ENCODE measurements at regions not wholly inside any gene's neighbourhood (a gene's known extent, or its start where the extent isn't known, plus 50 kb on each side); places are given as distances from the start of the nearest gene placed in this dataset.

DNA sequence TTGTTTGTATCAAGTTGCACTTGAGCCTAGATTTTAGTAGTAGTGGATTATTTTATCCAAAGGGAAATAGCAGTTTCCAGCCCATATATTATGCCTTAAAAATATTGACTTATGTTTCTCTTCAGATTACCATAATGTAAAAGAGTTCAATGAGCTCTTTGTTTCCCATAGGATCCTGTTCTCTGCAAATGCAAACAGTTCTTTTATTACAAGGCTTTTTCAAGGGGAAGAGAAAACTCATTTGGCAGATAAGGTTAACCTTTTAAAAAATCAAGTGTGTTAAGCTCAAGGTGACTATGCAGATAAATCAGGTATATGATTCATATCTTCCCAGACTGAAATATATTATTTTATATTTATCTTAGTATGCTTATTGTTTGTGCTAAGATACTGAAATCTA, 961.2 kb upstream of the SPRY2 start:
- no peak overlapping the region for H2BK5ac ChIP-seq (ENCODE audit: low read depth, low read length, poor library complexity, severe bottlenecking)
- H3K9ac ChIP-seq (ENCODE audit: low read depth, low read length): no peak overlapping the region
- no peak overlapping the region for H2AK5ac ChIP-seq (ENCODE audit: low read depth, low read length)
- no peak overlapping the region for H2BK20ac ChIP-seq (ENCODE audit: low read depth, low read length)
- H3K9me3 ChIP-seq (ENCODE audit: control insufficient read depth, insufficient read depth, low read length): peaks cover 3% of the 10 kb centered on the region; the same call in 1 of the 2 replicates
- H3K14ac ChIP-seq (replicated peaks; ENCODE audit: low read depth, low read length): no peak overlapping the region
- no peaks in the 10 kb centered on the region for H3K27me3 ChIP-seq (ENCODE audit: control insufficient read depth, insufficient read depth, low read length)
- H4K91ac ChIP-seq (ENCODE audit: insufficient read depth, low read depth, low read length): no peak overlapping the region
- no peak overlapping the region for H2AFZ ChIP-seq (replicated peaks; ENCODE audit: low read length, poor library complexity)
- intact Hi-C loops (cut with micrococcal nuclease): no loop called here
- ChIA-PET CTCF (no interaction called here), POLR2A (ENCODE audit: unreplicated experiment) (interaction anchor here (0.5 kb wide), 1 partner anchor 275 kb away, joined by 3 read pairs; no protein-coding TSS in a partner anchor)
- no peaks in the 10 kb centered on the region for H4K20me1 ChIP-seq (ENCODE audit: insufficient read depth, low read length)
- no peak overlapping the region for H2AK9ac ChIP-seq (replicated peaks; ENCODE audit: low read depth, low read length, poor library complexity)
- no peak overlapping the region for H3K4me2 ChIP-seq (ENCODE audit: low read depth, low read length)
- no peaks in the 10 kb centered on the region for H3K36me3 ChIP-seq (ENCODE audit: control insufficient read depth, insufficient read depth, low read length)
- H3K9me1 ChIP-seq (ENCODE audit: insufficient read depth, low read length): no peaks in the 10 kb centered on the region
- no peak overlapping the region for H4K8ac ChIP-seq (ENCODE audit: low read depth in 2 of 2, low read length in 2 of 2)
- H4K5ac ChIP-seq (ENCODE audit: low read depth, low read length): no peak overlapping the region
- H3K4me3 ChIP-seq (ENCODE audit: insufficient read depth, low read depth, low read length): no peak overlapping the region
- dilution Hi-C loops (cut with HindIII; ENCODE audit: low sequenced_read_pairs, unreplicated experiment): no loop called here
- no peak overlapping the region for H3K18ac ChIP-seq (ENCODE audit: low read depth, low read length)
- BruUV-seq (replicated peaks): no TSS peak
- no peak overlapping the region for H3K27ac ChIP-seq (ENCODE audit: insufficient read depth, low read length)
- no peak overlapping the region for H2BK15ac ChIP-seq (ENCODE audit: low read depth, low read length)
- H3K79me1 ChIP-seq (ENCODE audit: low read depth in 1 of 2, low read length in 2 of 2): no peaks in the 10 kb centered on the region
- no peak overlapping the region for H3K23ac ChIP-seq (ENCODE audit: low read depth, low read length)
- no peak overlapping the region for H2BK120ac ChIP-seq (ENCODE audit: low read depth, low read length)
- no peak for TF ChIP-seq FOS (IDR thresholded peaks at IDR 0.05; ENCODE audit: low read depth, low read length)
- no peak for TF ChIP-seq BHLHE40 (IDR thresholded peaks at IDR 0.05; ENCODE audit: low read depth, low read length)
- TF ChIP-seq ELK1 (IDR thresholded peaks at IDR 0.05; ENCODE audit: borderline replicate concordance, low read depth, low read length): no peak
- no peak for TF ChIP-seq SMC3 (IDR thresholded peaks at IDR 0.05; ENCODE audit: low read depth, low read length)
- no peak for TF ChIP-seq MAZ (IDR thresholded peaks at IDR 0.05; ENCODE audit: borderline replicate concordance, low read depth, low read length)
- no peak for TF ChIP-seq MAFK (IDR thresholded peaks at IDR 0.05; ENCODE audit: low read depth, low read length)
- TF ChIP-seq MXI1 (IDR thresholded peaks at IDR 0.05; ENCODE audit: borderline replicate concordance, low read depth, low read length): no peak
- no peak for TF ChIP-seq USF2 (IDR thresholded peaks at IDR 0.05; ENCODE audit: low read depth, low read length)
- TF ChIP-seq RFX5 (IDR thresholded peaks at IDR 0.05; ENCODE audit: low read depth, low read length): no peak
- no peak for TF ChIP-seq CEBPB (IDR thresholded peaks at IDR 0.05; ENCODE audit: low read depth, low read length)
- TF ChIP-seq RAD21 (IDR thresholded peaks at IDR 0.05; ENCODE audit: low read length): no peak
- no peak for TF ChIP-seq CHD1 (IDR thresholded peaks at IDR 0.05; ENCODE audit: low read depth, low read length)
- no peak for TF ChIP-seq NFE2L2 (IDR thresholded peaks at IDR 0.05; ENCODE audit: low read depth, low read length)
- no peak for TF ChIP-seq RCOR1 (IDR thresholded peaks at IDR 0.05; ENCODE audit: insufficient replicate concordance, low read length)
- DNase-seq (no peak), ATAC-seq (ENCODE audit: low read depth) (no peak)
- in situ Hi-C loops (cut with MboI; ENCODE audit: low sequenced_read_pairs): no loop called here
- no peaks in the 10 kb centered on the region for H3K4me1 ChIP-seq (ENCODE audit: control insufficient read depth, insufficient read depth, low read length)
- no peak overlapping the region for H3K4ac ChIP-seq (ENCODE audit: low read depth, low read length)
- no peak overlapping the region for H3K56ac ChIP-seq (ENCODE audit: extremely low read depth, insufficient read depth, low read length)

All from IMR-90 (cell line).